ENCODE measurements at regions not wholly inside any gene's neighbourhood (a gene's known extent, or its start where the extent isn't known, plus 50 kb on each side); places are given as distances from the start of the nearest gene placed in this dataset.

- TF ChIP-seq EP300 (IDR thresholded peaks at IDR 0.05) (no peak), POLR2A (IDR thresholded peaks at IDR 0.05) (no peak)
Observed at GRCh38 chr2:186024921-186025320, 286.3 kb downstream of the FSIP2 start.
